ENCODE measurements at regions not wholly inside any gene's neighbourhood (a gene's known extent, or its start where the extent isn't known, plus 50 kb on each side); places are given as distances from the start of the nearest gene placed in this dataset.
"Not testable (repeated sequence)": the region's sequence is repeated elsewhere in the genome, so short reads cannot be mapped to it uniquely, and the experiment has no call there.

GRCh38 chr18:35770376-35771014, 189.0 kb downstream of the GALNT1 start:
- no peak for DNase-seq

GRCh38 chr18:35771172-35771571, 189.6 kb downstream of the GALNT1 start:
- DNase-seq = no peak

GRCh38 chr18:35775887-35776286, 194.3 kb downstream of the GALNT1 start:
- DNase-seq = no peak

GRCh38 chr18:35776473-35776872, 194.9 kb downstream of the GALNT1 start:
- no peak for DNase-seq

- no peak for DNase-seq
Measured at GRCh38 chr18:35777039-35777438, 195.4 kb upstream of the RMP24 start.

- DNase-seq = no peak
Measured at GRCh38 chr18:35778850-35779627, 193.4 kb upstream of the RMP24 start.

- no peak for DNase-seq
Measured at GRCh38 chr18:35780937-35781336, 191.5 kb upstream of the RMP24 start.

GRCh38 chr18:35782926-35783325, 189.6 kb upstream of the RMP24 start:
- DNase-seq = no peak

- no peak for DNase-seq
Measured at GRCh38 chr18:35786365-35787042, 186.0 kb upstream of the RMP24 start.

GRCh38 chr18:35789543-35789942, 182.9 kb upstream of the RMP24 start:
- DNase-seq = no peak

- no peak for DNase-seq
Measured at GRCh38 chr18:35797948-35798347, 174.5 kb upstream of the RMP24 start.

GRCh38 chr18:35803551-35803950, 168.9 kb upstream of the RMP24 start:
- no peak for DNase-seq

- no peak for DNase-seq
Measured at GRCh38 chr18:35804377-35804776, 168.1 kb upstream of the RMP24 start.

- DNase-seq = no peak
Measured at GRCh38 chr18:35807811-35808335, 164.6 kb upstream of the RMP24 start.

- no peak for DNase-seq
Measured at GRCh38 chr18:35808796-35809195, 163.7 kb upstream of the RMP24 start.

- no peak for DNase-seq
Measured at GRCh38 chr18:35810520-35810919, 162.0 kb upstream of the RMP24 start.

GRCh38 chr18:35811896-35812295, 160.6 kb upstream of the RMP24 start:
- DNase-seq = no peak

- not testable (repeated sequence) for DNase-seq
Measured at GRCh38 chr18:35815011-35815410, 157.5 kb upstream of the RMP24 start.

GRCh38 chr18:35816003-35816402, 156.5 kb upstream of the RMP24 start:
- DNase-seq = no peak

- DNase-seq = no peak
Measured at GRCh38 chr18:35817604-35818352, 154.7 kb upstream of the RMP24 start.

GRCh38 chr18:35818353-35818667, 154.2 kb upstream of the RMP24 start:
- DNase-seq = no peak

GRCh38 chr18:35822413-35822812, 150.1 kb upstream of the RMP24 start:
- no peak for DNase-seq

GRCh38 chr18:35826477-35826876, 146.0 kb upstream of the RMP24 start:
- DNase-seq = no peak
